IPS DF 4.7 (cell line): ENCODE measurements at regions not wholly inside any gene's neighbourhood (a gene's known extent, or its start where the extent isn't known, plus 50 kb on each side); places are given as distances from the start of the nearest gene placed in this dataset.

ENCODE experiments used
- DNase-seq: peaks from one replicate; pipeline ENCODE4 v3.0.0-alpha.2; 2013; ENCODE audit warnings: low spot score; ENCODE audit errors: extremely low read depth

- DNase-seq: no peak
Measured at GRCh38 chr21:35233756-35234155, 184.7 kb upstream of the RUNX1 start.

GRCh38 chr21:35232545-35233176 lies 183.6 kb upstream of the RUNX1 start:
- no peak for DNase-seq

DNA sequence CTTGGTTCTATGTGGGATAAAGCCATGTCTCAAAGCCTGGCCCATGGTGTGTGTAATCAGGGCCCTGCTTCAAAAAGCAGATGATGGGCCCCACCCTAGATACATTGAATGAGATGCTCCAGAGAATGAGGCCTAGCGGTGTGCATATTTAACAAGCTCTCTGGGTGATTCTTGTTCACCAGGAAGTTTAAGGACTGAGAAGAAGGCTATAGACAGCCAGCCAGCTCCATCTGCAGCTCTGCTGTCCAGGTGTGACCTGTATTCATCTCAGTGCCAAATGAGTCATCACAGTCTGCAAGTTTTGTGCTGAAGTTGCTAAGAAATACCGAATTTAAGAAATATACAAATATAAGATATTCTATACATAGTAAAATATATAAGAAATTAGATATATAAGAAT lies 182.0 kb upstream of the RUNX1 start:
- no peak for DNase-seq

GRCh38 chr21:35229290-35229689 lies 180.2 kb upstream of the RUNX1 start:
- DNase-seq: no peak

DNA sequence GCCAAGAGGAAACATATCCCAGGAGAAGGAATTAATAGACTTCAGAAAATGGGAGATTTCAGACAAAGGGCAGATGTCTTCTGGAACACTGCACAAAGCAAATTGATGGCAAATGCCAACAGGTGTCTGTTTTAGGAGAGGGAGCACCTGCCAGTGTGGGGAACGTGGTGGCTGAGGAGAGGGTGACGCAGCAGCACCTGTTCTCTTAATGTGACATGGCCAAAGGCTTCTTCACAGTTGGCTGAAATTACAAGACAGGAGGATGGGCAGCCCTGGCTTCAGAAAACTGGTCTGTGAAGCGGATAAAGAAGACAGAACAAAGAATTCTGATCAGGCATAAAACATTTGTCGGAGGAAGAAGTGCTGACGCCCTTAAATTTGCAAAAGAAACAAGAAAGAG lies 178.7 kb upstream of the RUNX1 start:
- DNase-seq: no peak

DNA sequence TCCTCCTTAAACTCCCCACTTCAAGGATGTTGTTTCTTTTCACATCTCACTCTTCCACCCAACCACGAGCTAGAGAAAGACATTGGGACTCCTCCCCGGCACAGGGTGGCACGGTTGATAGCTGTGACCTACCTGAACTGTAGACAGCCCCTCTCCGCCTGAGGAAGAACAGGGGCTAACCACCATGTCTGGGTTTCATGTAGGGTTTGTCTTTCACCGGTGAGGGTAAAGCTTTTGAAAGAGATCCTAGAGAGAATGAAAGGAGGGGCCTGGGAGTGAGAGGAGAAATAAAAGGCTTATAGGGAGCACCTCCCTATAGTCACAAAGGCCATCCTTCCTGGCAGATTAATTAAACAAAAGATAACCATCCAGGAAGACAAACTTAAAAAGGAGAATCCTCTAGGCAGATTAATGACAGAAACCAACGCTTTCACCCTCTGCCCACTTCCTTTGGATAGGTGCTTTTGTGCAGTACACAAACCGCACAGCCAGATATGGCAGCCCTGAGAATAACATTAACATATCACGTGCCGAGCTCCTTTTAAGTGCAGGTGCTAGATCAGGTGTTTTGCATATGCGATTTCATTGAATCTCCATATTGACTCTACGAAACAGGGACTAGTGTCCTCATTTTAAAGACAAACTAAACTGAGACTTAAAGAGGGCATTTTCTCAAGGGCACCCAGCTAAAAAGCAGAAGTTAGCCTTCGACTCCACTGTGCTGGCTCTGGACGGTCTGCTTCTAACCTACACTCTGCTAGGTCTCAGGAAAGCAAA lies 178.1 kb upstream of the RUNX1 start:
- DNase-seq: no peak

DNA sequence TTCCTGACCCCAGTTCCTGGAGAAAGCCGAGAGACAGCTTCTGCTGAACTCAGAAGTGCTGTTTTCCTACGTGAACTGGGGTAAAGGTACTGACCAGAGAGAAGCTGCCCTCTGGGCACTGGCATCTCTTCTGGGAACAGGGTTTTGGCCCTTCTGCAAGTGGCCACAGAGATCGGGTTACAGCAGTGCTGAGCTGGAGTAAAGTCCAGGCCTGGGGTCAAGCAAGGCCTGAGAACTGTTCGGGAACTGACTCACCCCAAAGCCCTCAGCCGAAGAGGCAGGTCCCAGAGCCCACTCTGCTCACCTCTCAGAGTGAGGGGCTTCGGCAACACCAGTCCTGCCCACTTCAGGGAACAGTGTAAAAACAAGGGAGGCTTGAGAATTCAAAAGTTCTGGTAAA lies 177.2 kb upstream of the RUNX1 start:
- no peak for DNase-seq

- DNase-seq: no peak
Measured at GRCh38 chr21:35225573-35225972, 176.5 kb upstream of the RUNX1 start.

GRCh38 chr21:35223480-35224156 lies 174.5 kb upstream of the RUNX1 start:
- no peak for DNase-seq

GRCh38 chr21:35222541-35222941 lies 173.4 kb upstream of the RUNX1 start:
- no peak for DNase-seq

DNA sequence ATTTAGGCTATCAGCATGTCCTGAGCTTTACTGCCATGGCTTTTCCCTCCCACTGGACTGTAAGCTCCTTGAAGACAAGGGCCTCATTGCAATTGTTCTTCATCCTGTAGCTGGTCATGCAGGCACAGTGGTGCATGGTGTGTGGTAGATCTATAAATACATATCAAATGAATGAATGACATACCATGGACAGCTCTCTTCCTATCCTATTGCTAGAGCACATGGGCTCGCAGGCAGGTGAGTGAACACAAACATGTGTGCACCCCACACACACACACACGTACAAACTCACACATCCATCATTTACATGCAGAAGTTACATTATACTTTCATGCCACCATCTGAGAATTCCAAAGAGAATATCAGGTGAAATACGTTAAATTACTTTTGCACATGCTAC lies 172.9 kb upstream of the RUNX1 start:
- DNase-seq: no peak

DNA sequence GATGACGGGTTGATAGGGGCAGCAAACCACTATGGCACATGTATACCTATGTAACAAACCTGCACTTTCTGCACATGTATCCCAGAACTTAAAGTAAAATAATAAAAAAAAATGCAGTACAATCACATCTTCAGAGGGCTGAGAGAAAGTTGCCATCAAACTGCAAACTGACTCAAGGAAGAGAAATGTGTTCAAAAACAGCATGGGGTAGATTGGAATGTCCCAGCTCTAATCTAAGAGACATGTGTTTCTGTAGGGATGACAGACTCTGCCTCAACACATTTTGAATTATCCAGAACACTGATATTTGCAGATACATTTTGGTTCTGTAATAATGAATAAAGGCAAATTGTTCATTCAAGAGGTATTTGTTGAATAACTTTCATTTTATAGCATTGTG lies 171.2 kb upstream of the RUNX1 start:
- no peak for DNase-seq

GRCh38 chr21:35219719-35220118 lies 170.6 kb upstream of the RUNX1 start:
- no peak for DNase-seq

DNA sequence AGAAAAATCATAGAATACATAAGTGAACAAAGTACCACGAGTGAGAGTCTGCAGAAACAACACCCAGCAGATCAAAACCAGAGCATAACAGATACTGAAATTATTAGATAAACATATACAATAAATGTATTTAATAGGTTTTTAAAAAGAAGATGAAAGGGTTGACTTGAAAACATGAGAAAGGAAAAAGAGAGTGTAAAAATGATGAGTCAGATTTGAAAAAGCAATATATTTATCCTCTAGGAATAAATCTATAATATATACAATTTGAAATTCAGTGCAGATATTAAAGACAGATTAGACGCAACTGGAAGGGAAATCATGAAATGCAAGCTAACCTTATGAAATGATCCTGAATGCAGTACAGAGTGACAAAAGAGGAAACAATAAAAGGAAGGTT lies 170.2 kb upstream of the RUNX1 start:
- no peak for DNase-seq

DNA sequence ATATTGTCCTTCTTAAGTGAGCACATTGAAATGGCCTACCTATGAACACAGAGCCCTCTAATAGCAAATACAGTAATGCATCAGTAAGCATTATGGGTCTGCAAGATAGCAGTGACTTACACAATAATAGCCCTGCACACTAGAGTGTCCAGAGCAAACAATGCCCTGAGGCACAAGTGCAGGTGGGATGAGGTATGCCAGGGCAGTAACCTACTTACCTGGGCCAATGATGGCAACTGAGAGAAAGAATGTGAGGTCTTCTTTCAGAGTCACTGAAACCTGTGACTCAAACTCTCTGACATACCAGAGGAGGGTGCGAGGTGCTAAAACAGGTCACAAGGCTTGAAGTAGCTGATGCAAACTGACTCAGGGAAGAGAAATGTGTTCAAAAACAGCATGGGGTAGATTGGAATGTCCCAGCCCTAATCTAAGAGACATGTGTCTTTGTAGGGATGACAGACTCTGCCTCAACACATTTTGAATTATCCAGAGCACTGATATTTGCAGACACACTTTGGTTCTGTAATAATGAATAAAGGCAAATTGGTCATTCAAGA lies 168.5 kb upstream of the RUNX1 start:
- peak; percentile 19 for DNase-seq

DNA sequence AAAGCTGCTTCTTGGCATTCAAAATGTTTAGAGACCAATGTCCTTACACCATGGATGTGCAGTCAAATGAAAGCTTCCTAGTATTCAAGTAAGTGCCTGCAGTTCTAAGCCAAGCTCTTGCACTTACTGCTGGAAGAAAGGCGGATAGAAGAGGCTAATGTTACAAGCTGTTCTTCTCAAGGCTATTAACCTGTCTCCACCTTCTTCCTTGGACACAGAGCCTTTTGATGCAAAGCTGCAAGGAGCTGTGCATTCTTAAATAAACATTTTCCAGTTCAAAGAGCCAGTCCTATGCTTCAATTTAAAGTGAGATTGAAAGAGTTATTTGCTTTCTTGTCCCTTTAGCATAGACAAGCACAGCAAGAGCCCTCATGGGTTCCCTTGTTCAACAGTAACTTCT lies 167.9 kb upstream of the RUNX1 start:
- no peak for DNase-seq

- no peak for DNase-seq
Measured at GRCh38 chr21:35215870-35216269, 166.8 kb upstream of the RUNX1 start.

DNA sequence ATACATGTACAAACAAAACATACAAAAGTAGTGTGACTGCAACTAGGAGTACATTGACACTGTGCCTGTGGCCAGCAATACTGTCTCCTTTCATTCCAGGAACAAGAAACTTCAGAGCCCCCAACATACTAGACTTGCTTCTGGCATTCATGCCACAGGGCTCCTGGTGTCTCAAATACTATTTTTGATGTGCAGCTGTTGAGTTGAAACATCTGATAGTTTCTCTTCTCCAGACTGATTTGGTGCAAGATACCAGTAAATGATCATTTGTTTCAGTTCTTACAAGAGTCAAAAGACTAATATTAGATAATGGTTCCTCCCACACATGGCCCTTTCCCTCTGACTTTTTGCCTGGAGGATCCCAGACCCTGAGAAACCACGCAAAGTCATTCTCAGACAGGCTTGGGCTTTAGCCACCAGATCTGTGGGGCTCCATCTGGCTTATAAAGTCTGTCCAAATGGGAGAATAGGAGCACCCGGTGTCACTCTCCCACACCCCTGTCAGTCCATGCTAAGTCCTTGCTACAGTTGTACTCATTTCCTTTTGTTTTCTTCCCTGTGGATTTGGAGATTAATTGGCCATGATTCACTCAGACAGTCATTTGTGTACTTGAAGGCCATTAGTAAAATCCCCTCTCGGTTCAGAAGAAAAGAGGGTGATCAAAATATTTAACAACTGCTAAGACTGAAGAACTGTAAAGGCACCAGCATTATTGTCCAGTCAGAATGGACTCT lies 163.5 kb upstream of the RUNX1 start:
- DNase-seq: no peak

GRCh38 chr21:35211782-35212181 lies 162.7 kb upstream of the RUNX1 start:
- no peak for DNase-seq

DNA sequence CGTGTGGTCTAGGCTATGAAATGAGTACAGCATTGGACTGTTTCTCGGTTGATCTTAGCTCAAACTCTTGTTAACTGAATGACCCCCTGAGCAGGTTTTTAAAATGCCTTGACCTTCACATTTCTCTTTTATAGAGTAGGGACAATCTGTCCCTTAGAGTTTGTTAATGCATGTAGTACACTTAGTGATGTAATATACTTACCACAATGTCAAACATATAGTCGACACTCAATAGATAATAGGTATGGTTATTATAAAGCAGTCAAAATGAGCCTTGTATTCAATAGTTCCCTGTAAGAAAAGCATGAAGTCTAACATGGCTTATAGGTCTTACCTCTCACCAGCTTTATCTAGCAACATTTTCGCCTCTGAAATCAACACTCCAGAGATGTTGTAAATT lies 161.0 kb upstream of the RUNX1 start:
- no peak for DNase-seq

- DNase-seq: no peak
Measured at GRCh38 chr21:35208810-35209517, 159.9 kb upstream of the RUNX1 start.
